Naive thymus-derived CD4-positive, alpha-beta T cell (primary cell): ENCODE measurements at regions not wholly inside any gene's neighbourhood (a gene's known extent, or its start where the extent isn't known, plus 50 kb on each side); places are given as distances from the start of the nearest gene placed in this dataset.

ENCODE experiments used
- ATAC-seq: fragments of 150-1000 bp; cut with Tn5 transposase; 2 replicates; pipeline ENCODE4 v1.10.0; 2021; ENCODE audit warnings: mild to moderate bottlenecking, moderate library complexity
- CTCF ChIA-PET: fragments of 350-600 bp; sonication (Branson Sonifier 250); formaldehyde crosslinking; loops from one replicate; lab custom pipeline; 2021; ENCODE audit warnings: antibody characterized with exemption; lab: Charles Lee
- POLR2A ChIA-PET: fragments of 350-600 bp; sonication (Branson Sonifier 250); formaldehyde crosslinking; loops from one replicate; lab custom pipeline; 2021; ENCODE audit warnings: antibody characterized with exemption, inconsistent platforms; lab: Charles Lee
- DNase-seq, 9 donors: peaks; one replicate each; pipeline versions ENCODE4 v3.0.0 to v3.0.0-alpha.2; 2020 to 2022; ENCODE audit warnings: mixed read lengths in 1 of 9
- H3K27ac ChIP-seq: one replicate; pipeline ENCODE4 v1.7.0; 2013; ENCODE audit warnings: mild to moderate bottlenecking, low read depth, low read length, moderate library complexity
- H3K27me3 ChIP-seq, 2 donors: one replicate each; pipeline ENCODE4 v1.7.0; 2013; ENCODE audit warnings: low read length in 2 of 2, mild to moderate bottlenecking in 2 of 2, moderate library complexity in 2 of 2; ENCODE audit not compliant: control insufficient read depth in 2 of 2, insufficient read depth in 2 of 2
- H3K36me3 ChIP-seq, 3 experiments: 1 replicate in 2 of 3; 2 replicates in 1 of 3; pipeline ENCODE4 v1.7.0; 2013; ENCODE audit warnings: low read length in 3 of 3, mild to moderate bottlenecking in 3 of 3, moderate library complexity in 1 of 3; ENCODE audit not compliant: insufficient read depth in 3 of 3, control insufficient read depth in 2 of 3
- H3K4me1 ChIP-seq, 2 donors: one replicate each; pipeline ENCODE4 v1.7.0; 2013; ENCODE audit warnings: low read length in 2 of 2, mild to moderate bottlenecking in 2 of 2, moderate library complexity in 1 of 2; ENCODE audit not compliant: control insufficient read depth in 2 of 2, insufficient read depth in 2 of 2
- H3K4me3 ChIP-seq: 2 replicates; pipeline ENCODE4 v1.7.0; 2013; ENCODE audit warnings: mild to moderate bottlenecking, low read length
- H3K9me3 ChIP-seq, 3 experiments: 1 replicate in 2 of 3; 2 replicates in 1 of 3; pipeline ENCODE4 v1.7.0; 2013; ENCODE audit warnings: low read length in 3 of 3; ENCODE audit not compliant: control insufficient read depth in 2 of 3
- H3K27ac Mint-ChIP-seq, 9 donors: one replicate each; pipeline ENCODE4 v1.8.0; 2020 to 2022; ENCODE audit warnings: mixed read lengths in 9 of 9, mild to moderate bottlenecking in 8 of 9, moderate library complexity in 5 of 9, inconsistent platforms in 2 of 9
- H3K27me3 Mint-ChIP-seq, 5 donors: one replicate each; pipeline ENCODE4 v1.8.0; 2021 to 2022; ENCODE audit warnings: mixed read lengths in 5 of 5, mild to moderate bottlenecking in 1 of 5
- H3K36me3 Mint-ChIP-seq, 5 donors: one replicate each; pipeline ENCODE4 v1.8.0; 2020 to 2022; ENCODE audit warnings: mixed read lengths in 5 of 5, mild to moderate bottlenecking in 3 of 5, inconsistent platforms in 1 of 5
- H3K4me1 Mint-ChIP-seq, 7 donors: one replicate each; pipeline ENCODE4 v1.8.0; 2020 to 2022; ENCODE audit warnings: mixed read lengths in 7 of 7, mild to moderate bottlenecking in 3 of 7, inconsistent platforms in 1 of 7
- H3K4me3 Mint-ChIP-seq, 10 donors: one replicate each; pipeline ENCODE4 v1.8.0; 2020 to 2022; ENCODE audit warnings: mild to moderate bottlenecking in 10 of 10, mixed read lengths in 10 of 10, moderate library complexity in 6 of 10, inconsistent platforms in 2 of 10
- H3K9me3 Mint-ChIP-seq, 11 donors: one replicate each; pipeline ENCODE4 v1.8.0; 2020 to 2022; ENCODE audit warnings: mixed read lengths in 11 of 11, mild to moderate bottlenecking in 4 of 11, inconsistent platforms in 1 of 11, moderate library complexity in 1 of 11
- intact Hi-C, 2 donors: fragments of 100-400 bp; cut with micrococcal nuclease; formaldehyde crosslinking; loops; one replicate each; pipeline ENCODE4 v1.15.1; 2023

GRCh38 chr20:6495907-6496306 is 271.6 kb upstream of the BMP2 start:
- Mint-ChIP-seq H3K27ac (no peak overlapping the region), H3K4me1 (no peaks in the 10 kb centered on the region), H3K27me3 (no peaks in the 10 kb centered on the region), H3K9me3 (peaks cover 0 to 11% (median 5%) of the 10 kb centered on the region in 11 donors), H3K36me3 (no peaks in the 10 kb centered on the region), H3K4me3 (no peak overlapping the region)
- ChIA-PET POLR2A (no interaction called here), CTCF (no interaction called here)
- intact Hi-C loops: no loop called here
- ATAC-seq (no peak), DNase-seq (no peak)
- Histone ChIP-seq H3K4me3 (no peak overlapping the region), H3K27ac (no peak overlapping the region), H3K27me3 (no peaks in the 10 kb centered on the region), H3K4me1 (no peaks in the 10 kb centered on the region), H3K36me3 (no peaks in the 10 kb centered on the region), H3K9me3 (no peaks in the 10 kb centered on the region)

DNA sequence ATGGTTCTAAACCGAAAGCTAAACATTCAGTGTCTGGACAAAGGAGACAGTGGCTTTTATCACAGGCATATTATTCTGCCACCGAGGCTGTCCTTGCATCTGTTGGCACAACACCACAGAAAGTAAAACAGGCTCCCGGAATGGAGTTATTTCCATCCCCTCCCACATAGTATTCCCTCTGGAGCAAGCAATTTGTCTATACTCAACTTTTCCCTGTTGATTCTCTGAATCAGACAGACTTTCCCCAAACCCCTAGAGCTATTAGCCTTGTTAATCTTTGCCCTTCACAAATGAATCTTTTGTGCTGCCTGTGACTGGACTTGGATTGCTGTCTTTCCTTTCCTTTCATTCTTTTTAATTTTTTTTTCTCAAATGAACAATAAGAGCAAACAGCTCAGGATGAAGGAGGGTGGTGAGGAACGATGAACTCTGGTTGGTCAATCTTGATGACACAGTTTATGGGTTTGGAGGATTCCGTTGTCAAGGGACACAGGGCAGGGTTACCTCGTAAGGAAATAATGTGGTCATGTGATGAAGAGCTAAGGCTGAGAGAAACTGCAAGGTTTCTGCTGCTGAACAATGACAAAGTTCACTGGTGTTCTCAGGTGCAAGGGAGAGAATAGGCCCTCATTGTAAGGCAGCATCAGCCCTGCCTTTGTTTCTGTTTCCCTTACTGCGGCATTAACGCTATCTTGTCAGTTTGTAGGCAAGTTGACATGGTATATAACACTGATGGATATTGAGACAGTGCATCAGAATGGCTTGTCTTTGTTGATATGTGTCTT is 275.0 kb upstream of the BMP2 start:
- intact Hi-C loops: no loop called here
- Mint-ChIP-seq H3K36me3 (no peaks in the 10 kb centered on the region), H3K4me3 (no peak overlapping the region), H3K4me1 (no peaks in the 10 kb centered on the region), H3K27me3 (no peaks in the 10 kb centered on the region), H3K9me3 (peaks cover 0 to 11% (median 1%) of the 10 kb centered on the region in 11 donors), H3K27ac (no peak overlapping the region)
- H3K27me3 ChIP-seq: no peaks in the 10 kb centered on the region
- no peaks in the 10 kb centered on the region for H3K36me3 ChIP-seq
- POLR2A ChIA-PET: no interaction called here
- CTCF ChIA-PET: no interaction called here
- H3K27ac ChIP-seq: no peak overlapping the region
- H3K4me3 ChIP-seq: no peak overlapping the region
- H3K4me1 ChIP-seq: no peaks in the 10 kb centered on the region
- DNase-seq (no peak), ATAC-seq (no peak)
- no peaks in the 10 kb centered on the region for H3K9me3 ChIP-seq

DNA sequence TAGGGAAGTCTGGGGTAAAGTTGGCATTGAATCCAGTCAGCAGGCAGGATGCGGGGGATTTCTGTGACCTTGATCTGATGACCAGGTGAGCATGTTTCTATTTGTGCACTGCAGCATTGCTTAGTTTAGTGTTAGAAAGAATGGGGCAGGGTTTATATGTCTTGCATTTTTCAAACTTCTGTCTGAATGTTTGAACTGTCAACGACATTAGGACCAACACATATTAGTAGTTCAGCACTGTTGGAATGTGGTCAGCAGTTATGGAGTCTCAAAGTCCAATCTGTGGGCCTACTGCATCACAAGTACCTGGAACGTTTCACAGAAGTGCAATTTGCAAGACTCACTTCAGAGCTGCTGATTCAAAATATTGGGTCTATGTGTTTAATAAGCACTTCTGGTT is 276.6 kb upstream of the BMP2 start:
- H3K4me1 Mint-ChIP-seq: no peaks in the 10 kb centered on the region
- DNase-seq (no peak), ATAC-seq (no peak)
- Histone ChIP-seq H3K4me3 (no peak overlapping the region), H3K9me3 (no peaks in the 10 kb centered on the region), H3K4me1 (no peaks in the 10 kb centered on the region), H3K36me3 (no peaks in the 10 kb centered on the region), H3K27ac (no peak overlapping the region), H3K27me3 (no peaks in the 10 kb centered on the region)
- ChIA-PET CTCF (no interaction called here), POLR2A (no interaction called here)
- H3K27me3 Mint-ChIP-seq: peaks cover 0 to 3% (median 0%) of the 10 kb centered on the region in 5 donors
- intact Hi-C loops: no loop called here
- H3K36me3 Mint-ChIP-seq: no peaks in the 10 kb centered on the region
- peaks cover 0 to 11% (median 1%) of the 10 kb centered on the region in 11 donors for H3K9me3 Mint-ChIP-seq
- H3K4me3 Mint-ChIP-seq: no peak overlapping the region
- no peak overlapping the region for H3K27ac Mint-ChIP-seq

GRCh38 chr20:6489361-6490171 is 277.9 kb upstream of the BMP2 start:
- H3K27me3 ChIP-seq: no peaks in the 10 kb centered on the region
- no peaks in the 10 kb centered on the region for H3K4me1 Mint-ChIP-seq
- H3K4me3 Mint-ChIP-seq: no peak overlapping the region
- peaks cover 0 to 10% (median 1%) of the 10 kb centered on the region in 11 donors for H3K9me3 Mint-ChIP-seq
- no peaks in the 10 kb centered on the region for H3K9me3 ChIP-seq
- ChIA-PET CTCF (no interaction called here), POLR2A (no interaction called here)
- H3K36me3 Mint-ChIP-seq: no peaks in the 10 kb centered on the region
- DNase-seq: no peak
- ATAC-seq: no peak
- intact Hi-C loops: no loop called here
- no peak overlapping the region for H3K27ac ChIP-seq
- H3K27ac Mint-ChIP-seq: no peak overlapping the region
- H3K27me3 Mint-ChIP-seq: peaks cover 0 to 5% (median 0%) of the 10 kb centered on the region in 5 donors
- H3K36me3 ChIP-seq: no peaks in the 10 kb centered on the region
- no peaks in the 10 kb centered on the region for H3K4me1 ChIP-seq
- H3K4me3 ChIP-seq: no peak overlapping the region

GRCh38 chr20:6485351-6485750 is 282.1 kb upstream of the BMP2 start:
- H3K27ac Mint-ChIP-seq: no peak overlapping the region
- no peaks in the 10 kb centered on the region for H3K36me3 ChIP-seq
- peaks cover 0 to 10% (median 3%) of the 10 kb centered on the region in 11 donors for H3K9me3 Mint-ChIP-seq
- no peak overlapping the region for H3K4me3 ChIP-seq
- H3K27me3 ChIP-seq: no peaks in the 10 kb centered on the region
- H3K27me3 Mint-ChIP-seq: peaks cover 0 to 5% (median 0%) of the 10 kb centered on the region in 5 donors
- intact Hi-C loops: no loop called here
- no peaks in the 10 kb centered on the region for H3K9me3 ChIP-seq
- no peaks in the 10 kb centered on the region for H3K36me3 Mint-ChIP-seq
- no peak for DNase-seq
- H3K27ac ChIP-seq: no peak overlapping the region
- ATAC-seq: no peak
- ChIA-PET CTCF (no interaction called here), POLR2A (no interaction called here)
- H3K4me1 ChIP-seq: no peaks in the 10 kb centered on the region
- no peak overlapping the region for H3K4me3 Mint-ChIP-seq
- no peaks in the 10 kb centered on the region for H3K4me1 Mint-ChIP-seq

DNA sequence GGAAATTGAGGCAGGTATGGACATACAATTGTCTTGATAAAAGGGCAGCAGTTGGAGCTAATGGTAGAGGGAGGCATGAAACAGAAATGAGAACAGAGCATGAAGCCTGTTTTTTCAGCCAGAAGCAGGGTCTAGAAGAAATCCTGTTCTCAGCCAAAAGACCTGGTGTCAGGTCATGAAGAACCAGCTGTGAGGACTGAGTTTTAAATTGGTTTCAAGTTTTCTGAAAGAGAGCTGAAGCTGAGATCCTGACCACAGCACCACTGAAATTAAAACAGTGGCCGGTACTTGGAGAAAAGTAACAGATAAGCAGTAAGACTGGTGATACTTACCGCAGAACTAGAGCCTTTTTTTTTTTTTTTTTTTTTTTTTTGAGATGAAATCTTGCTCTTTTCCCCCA is 283.8 kb upstream of the BMP2 start:
- Mint-ChIP-seq H3K36me3 (no peaks in the 10 kb centered on the region), H3K9me3 (peaks cover 0 to 10% (median 2%) of the 10 kb centered on the region in 11 donors), H3K4me3 (no peak overlapping the region), H3K4me1 (peaks cover 0 to 1% (median 0%) of the 10 kb centered on the region in 7 donors), H3K27me3 (peaks cover 0 to 5% (median 0%) of the 10 kb centered on the region in 5 donors), H3K27ac (no peak overlapping the region)
- Histone ChIP-seq H3K27ac (no peak overlapping the region), H3K9me3 (no peaks in the 10 kb centered on the region), H3K27me3 (no peaks in the 10 kb centered on the region), H3K4me1 (no peaks in the 10 kb centered on the region), H3K4me3 (no peak overlapping the region), H3K36me3 (no peaks in the 10 kb centered on the region)
- ChIA-PET POLR2A (no interaction called here), CTCF (no interaction called here)
- ATAC-seq (no peak), DNase-seq (no peak)
- intact Hi-C loops: no loop called here
